Panc1 (cell line): ENCODE measurements at regions not wholly inside any gene's neighbourhood (a gene's known extent, or its start where the extent isn't known, plus 50 kb on each side); places are given as distances from the start of the nearest gene placed in this dataset.

Source experiments
- ATAC-seq: fragments of 200-7000 bp; cut with Tn5 transposase; 2 replicates; pipeline ENCODE4 v1.9.1; 2020; ENCODE audit warnings: mild to moderate bottlenecking, moderate library complexity
- BruUV-seq: library from RNA; stranded (reverse); fragments of 400-500 nt; replicated peaks from 2 replicates; lab custom pipeline; 2021; lab: Mats Ljungman, UMichigan
- CTCF ChIA-PET: fragments of 300-600 bp; sonication (Branson Sonifier 250); formaldehyde crosslinking; loops from one replicate; lab custom pipeline; 2022; ENCODE audit warnings: antibody characterized with exemption; lab: Charles Lee
- POLR2A ChIA-PET: fragments of 300-600 bp; sonication (Branson Sonifier 250); formaldehyde crosslinking; loops from one replicate; lab custom pipeline; 2022; ENCODE audit warnings: antibody characterized with exemption; lab: Charles Lee
- DNase-seq: peaks from one replicate; pipeline ENCODE4 v3.0.0-alpha.2; 2010; ENCODE audit warnings: low read depth, low spot score
- H3K27ac ChIP-seq: 2 replicates; pipeline ENCODE4 v1.5.1; 2011; ENCODE audit warnings: mild to moderate bottlenecking, low read length, inconsistent platforms
- H3K27me3 ChIP-seq: fragments of 200-500 bp; sonication (Bioruptor generic); 2 replicates; pipeline ENCODE4 v1.6.0; 2014; ENCODE audit warnings: low read length, inconsistent platforms; ENCODE audit not compliant: control insufficient read depth, insufficient read depth
- H3K36me3 ChIP-seq: fragments of 200-500 bp; sonication (Bioruptor generic); 2 replicates; pipeline ENCODE4 v1.5.1; 2014; ENCODE audit warnings: inconsistent platforms, mild to moderate bottlenecking, low read length, moderate library complexity; ENCODE audit not compliant: control insufficient read depth, insufficient read depth
- H3K4me1 ChIP-seq: 2 replicates; pipeline ENCODE4 v1.5.1; 2011; ENCODE audit warnings: inconsistent platforms, mild to moderate bottlenecking, low read length, moderate library complexity; ENCODE audit not compliant: control insufficient read depth, insufficient read depth
- H3K4me3 ChIP-seq, 2 experiments: 2 replicates each; pipeline ENCODE4 v1.5.1; 2011 to 2012; ENCODE audit warnings: low read depth in 2 of 2, low read length in 2 of 2, mild to moderate bottlenecking in 2 of 2, inconsistent platforms in 1 of 2, moderate library complexity in 1 of 2
- H3K9me3 ChIP-seq: fragments of 200-500 bp; sonication (Bioruptor generic); 2 replicates; pipeline ENCODE4 v1.5.1; 2014; ENCODE audit warnings: low read depth, mild to moderate bottlenecking, inconsistent platforms, low read length, moderate library complexity; ENCODE audit not compliant: control insufficient read depth, insufficient read depth
- CTCF ChIP-seq: fragments of 450-650 bp; IDR thresholded peaks from 2 replicates; pipeline ENCODE4 v1.5.1; 2017; ENCODE audit warnings: mild to moderate bottlenecking
- POLR2AphosphoS5 ChIP-seq: IDR thresholded peaks from 2 replicates; pipeline ENCODE4 v1.6.1; 2012; ENCODE audit warnings: mild to moderate bottlenecking, low read depth, low read length, moderate library complexity
- REST ChIP-seq, 2 experiments: IDR thresholded peaks; 2 replicates each; pipeline ENCODE4 v1.6.1; 2011 to 2012; ENCODE audit warnings: low read depth in 2 of 2, control low read depth in 1 of 2, low read length in 1 of 2, mild to moderate bottlenecking in 1 of 2, moderate library complexity in 1 of 2; ENCODE audit not compliant: insufficient read depth in 1 of 2
- SIN3A ChIP-seq: IDR thresholded peaks from 2 replicates; pipeline ENCODE4 v1.6.1; 2012; ENCODE audit warnings: low read depth, mild to moderate bottlenecking, low read length, moderate library complexity, borderline replicate concordance; ENCODE audit not compliant: insufficient read depth
- TCF7L2 ChIP-seq: IDR thresholded peaks from 2 replicates; pipeline ENCODE4 v1.6.1; 2011; ENCODE audit warnings: mild to moderate bottlenecking, low read depth, low read length, inconsistent platforms
- in situ Hi-C: cut with HindIII; loops from 2 replicates; pipeline ENCODE4 v1.10.0; 2016; ENCODE audit warnings: low sequenced_read_pairs, low pct_unique_long_range_greater_than_20kb
- intact Hi-C: fragments of 100-400 bp; cut with micrococcal nuclease; formaldehyde crosslinking; loops from one replicate; pipeline ENCODE4 v1.10.0; 2022; ENCODE audit not compliant: unreplicated experiment

- CTCF ChIA-PET, result no interaction called here
- Histone ChIP-seq H3K27ac (no peak overlapping the region), H3K27me3 (peaks cover 5% of the 10 kb centered on the region), H3K36me3 (no peaks in the 10 kb centered on the region), H3K9me3 (no peaks in the 10 kb centered on the region), H3K4me3 (no peak overlapping the region), H3K4me1 (no peaks in the 10 kb centered on the region)
- ATAC-seq, result no peak
- TF ChIP-seq POLR2AphosphoS5, result no peak
- TF ChIP-seq REST (IDR thresholded peaks at IDR 0.05; ENCODE audit: insufficient read depth in 1 of 2, low read depth in 2 of 2, low read length in 1 of 2), result no peak
- TF ChIP-seq SIN3A, result no peak
- no peak for TF ChIP-seq CTCF
- TF ChIP-seq TCF7L2, result no peak
- in situ Hi-C loops (no loop called here), intact Hi-C loops (no loop called here)
- no TSS peak for BruUV-seq
- POLR2A ChIA-PET, result no interaction called here
- no peak for DNase-seq
Observed at GRCh38 chr12:125288931-125289928, 224.0 kb downstream of the AACS start.

- in situ Hi-C loops, result no loop called here
Observed at GRCh38 chr12:125289970-125290369, 224.7 kb downstream of the AACS start.

More at GRCh38 chr12:125289970-125290369, 224.7 kb downstream of the AACS start:
- intact Hi-C loops, result no loop called here
- peaks cover 9% of the 10 kb centered on the region for H3K27me3 ChIP-seq
- H3K4me1 ChIP-seq, result no peaks in the 10 kb centered on the region
- no peaks in the 10 kb centered on the region for H3K9me3 ChIP-seq
- ChIA-PET POLR2A (no interaction called here), CTCF (no interaction called here)
- TF ChIP-seq CTCF (no peak), POLR2AphosphoS5 (no peak), TCF7L2 (no peak), SIN3A (no peak), REST (IDR thresholded peaks at IDR 0.05; ENCODE audit: insufficient read depth in 1 of 2, low read depth in 2 of 2, low read length in 1 of 2) (no peak)
- DNase-seq (no peak), ATAC-seq (no peak)
- BruUV-seq, result no TSS peak
- H3K4me3 ChIP-seq, result no peak overlapping the region
- H3K36me3 ChIP-seq, result no peaks in the 10 kb centered on the region
- H3K27ac ChIP-seq, result no peak overlapping the region
